Fibroblast of skin of scalp (primary cell): ENCODE measurements at regions not wholly inside any gene's neighbourhood (a gene's known extent, or its start where the extent isn't known, plus 50 kb on each side); places are given as distances from the start of the nearest gene placed in this dataset.

Experiments used
- DNase-seq: peaks from one replicate; pipeline ENCODE4 v3.0.0-alpha.2; 2013

- no peak for DNase-seq
Measured at GRCh38 chr17:74055508-74056160, 147.8 kb upstream of the RPL38 start.

- DNase-seq = no peak
Measured at GRCh38 chr17:74059479-74060240, 143.8 kb upstream of the RPL38 start.

GRCh38 chr17:74061758-74062157, 141.7 kb upstream of the RPL38 start:
- DNase-seq = no peak

GRCh38 chr17:74062234-74062633, 141.2 kb upstream of the RPL38 start:
- DNase-seq = no peak

GRCh38 chr17:74063439-74063838, 140.0 kb upstream of the RPL38 start:
- no peak for DNase-seq

GRCh38 chr17:74070374-74070773, 133.1 kb upstream of the RPL38 start:
- no peak for DNase-seq

- DNase-seq = no peak
Measured at GRCh38 chr17:74070998-74071679, 132.3 kb upstream of the RPL38 start.

- DNase-seq = no peak
Measured at GRCh38 chr17:74072340-74072739, 131.1 kb upstream of the RPL38 start.

- DNase-seq = no peak
Measured at GRCh38 chr17:74076446-74076845, 127.0 kb upstream of the RPL38 start.

- no peak for DNase-seq
Measured at GRCh38 chr17:74077231-74077630, 126.2 kb upstream of the RPL38 start.

GRCh38 chr17:74078363-74078941, 125.0 kb upstream of the RPL38 start:
- DNase-seq = no peak

GRCh38 chr17:74079537-74080300, 123.8 kb upstream of the RPL38 start:
- DNase-seq = no peak

- DNase-seq = no peak
Measured at GRCh38 chr17:74080656-74081582, 122.6 kb upstream of the RPL38 start.

- DNase-seq = no peak
Measured at GRCh38 chr17:74082886-74083285, 120.6 kb upstream of the RPL38 start.

- no peak for DNase-seq
Measured at GRCh38 chr17:74083321-74083720, 120.2 kb upstream of the RPL38 start.

GRCh38 chr17:74085434-74085833, 118.0 kb upstream of the RPL38 start:
- no peak for DNase-seq

GRCh38 chr17:74087002-74087585, 116.4 kb upstream of the RPL38 start:
- DNase-seq = no peak

- no peak for DNase-seq
Measured at GRCh38 chr17:74088285-74088933, 115.1 kb upstream of the RPL38 start.

GRCh38 chr17:74088934-74089329, 114.5 kb upstream of the RPL38 start:
- DNase-seq = no peak

GRCh38 chr17:74089380-74089779, 114.1 kb upstream of the RPL38 start:
- no peak for DNase-seq
